Kidney (tissue), 13 donors: ENCODE measurements at regions not wholly inside any gene's neighbourhood (a gene's known extent, or its start where the extent isn't known, plus 50 kb on each side); places are given as distances from the start of the nearest gene placed in this dataset.

Experiments
- DNase-seq, 5 donors: peaks; one replicate each; pipeline ENCODE4 v3.0.0-alpha.2; 2013 to 2020
- FAIRE-seq: peaks from 2 replicates; lab custom pipeline; 2012; peaks lifted over from hg19 to GRCh38; lab: Jason Lieb, UNC
- H3K27ac ChIP-seq, 2 donors: one replicate each; pipeline ENCODE4 v1.7.0; 2013; ENCODE audit warnings: low read depth in 2 of 2, low read length in 2 of 2, inconsistent platforms in 1 of 2
- H3K27me3 ChIP-seq: one replicate; pipeline ENCODE4 v1.7.1; 2013; ENCODE audit warnings: low read length, inconsistent platforms; ENCODE audit not compliant: control insufficient read depth, insufficient read depth
- H3K36me3 ChIP-seq, 3 donors: one replicate each; pipeline versions ENCODE4 v1.7.0 to v1.7.1; 2013; ENCODE audit warnings: low read length in 3 of 3, control low read depth in 1 of 3, inconsistent platforms in 1 of 3; ENCODE audit not compliant: insufficient read depth in 3 of 3, control insufficient read depth in 2 of 3
- H3K4me1 ChIP-seq, 3 donors: one replicate each; pipeline versions ENCODE4 v1.7.0 to v1.7.1; 2013; ENCODE audit warnings: low read length in 3 of 3, inconsistent platforms in 1 of 3, low read depth in 1 of 3; ENCODE audit not compliant: control insufficient read depth in 2 of 3, insufficient read depth in 2 of 3
- H3K4me3 ChIP-seq, 3 donors: one replicate each; pipeline versions ENCODE4 v1.7.0 to v1.8.1; 2013; ENCODE audit warnings: low read length in 3 of 3, control low read depth in 1 of 3, inconsistent platforms in 1 of 3
- H3K9ac ChIP-seq, 3 donors: one replicate each; pipeline versions ENCODE4 v1.7.0 to v1.7.1; 2013; ENCODE audit warnings: low read length in 3 of 3, control low read depth in 1 of 3, inconsistent platforms in 1 of 3
- H3K9me3 ChIP-seq, 3 donors: one replicate each; pipeline versions ENCODE4 v1.7.0 to v1.7.1; 2013; ENCODE audit warnings: low read length in 3 of 3, control low read depth in 1 of 3, inconsistent platforms in 1 of 3; ENCODE audit not compliant: control insufficient read depth in 2 of 3, insufficient read depth in 1 of 3
- CTCF ChIP-seq: IDR thresholded peaks from 3 replicates; pipeline ENCODE4 v1.5.1; 2012; ENCODE audit warnings: mild to moderate bottlenecking, moderate library complexity, borderline replicate concordance; ENCODE audit not compliant: insufficient read depth; ENCODE audit errors: extremely low read depth
- intact Hi-C: fragments of 100-400 bp; cut with DNase I; formaldehyde crosslinking; loops from one replicate; pipeline ENCODE4 v1.11.1; 2022
- donor health status: control.
- donor health status: control.
- donor health status: control.
- donor health status: control.
- donor health status: control.
- donor health status: DM: yes; HTN: yes; CAD: no.
- donor health status: Normal renal cell carcinoma (clear cell type).

- Histone ChIP-seq H3K4me3 (no peak overlapping the region), H3K36me3 (no peaks in the 10 kb centered on the region), H3K27ac (no peak overlapping the region), H3K9ac (no peak overlapping the region), H3K27me3 (no peaks in the 10 kb centered on the region), H3K9me3 (no peaks in the 10 kb centered on the region), H3K4me1 (no peaks in the 10 kb centered on the region)
- FAIRE-seq (no peak), DNase-seq (no peak)
- intact Hi-C loops = no loop called here
- TF ChIP-seq CTCF = no peak
Observed at GRCh38 chr21:27589781-27590180, 622.9 kb upstream of the ADAMTS5 start.

- Histone ChIP-seq H3K4me3 (no peak overlapping the region), H3K36me3 (no peaks in the 10 kb centered on the region), H3K27ac (no peak overlapping the region), H3K4me1 (no peaks in the 10 kb centered on the region), H3K9me3 (no peaks in the 10 kb centered on the region), H3K9ac (no peak overlapping the region), H3K27me3 (no peaks in the 10 kb centered on the region)
- FAIRE-seq (no peak), DNase-seq (no peak)
- intact Hi-C loops = no loop called here
- no peak for TF ChIP-seq CTCF
Observed at GRCh38 chr21:27586986-27587385, 620.1 kb upstream of the ADAMTS5 start.

GRCh38 chr21:27586326-27586725, 619.4 kb upstream of the ADAMTS5 start:
- DNase-seq = no peak
- no peak for FAIRE-seq
- Histone ChIP-seq H3K27me3 (no peaks in the 10 kb centered on the region), H3K4me1 (no peaks in the 10 kb centered on the region), H3K9ac (no peak overlapping the region), H3K9me3 (no peaks in the 10 kb centered on the region), H3K36me3 (no peaks in the 10 kb centered on the region), H3K27ac (no peak overlapping the region), H3K4me3 (no peak overlapping the region)
- intact Hi-C loops = no loop called here
- no peak for TF ChIP-seq CTCF

- DNase-seq = no peak
- no peaks in the 10 kb centered on the region for H3K36me3 ChIP-seq
- no peak for FAIRE-seq
- no peak overlapping the region for H3K27ac ChIP-seq
- no peaks in the 10 kb centered on the region for H3K9me3 ChIP-seq
- H3K4me3 ChIP-seq = no peak overlapping the region
- intact Hi-C loops = no loop called here
- no peak overlapping the region for H3K9ac ChIP-seq
- H3K27me3 ChIP-seq = no peaks in the 10 kb centered on the region
- no peak for TF ChIP-seq CTCF
- H3K4me1 ChIP-seq = no peaks in the 10 kb centered on the region
Observed at GRCh38 chr21:27584256-27584655, 617.4 kb upstream of the ADAMTS5 start.
